GM12892 (cell line): ENCODE measurements at regions not wholly inside any gene's neighbourhood (a gene's known extent, or its start where the extent isn't known, plus 50 kb on each side); places are given as distances from the start of the nearest gene placed in this dataset.
"Not testable (repeated sequence)": the region's sequence is repeated elsewhere in the genome, so short reads cannot be mapped to it uniquely, and the experiment has no call there.

ENCODE experiments used
- DNase-seq: peaks from one replicate; pipeline ENCODE4 v3.0.0; 2011; ENCODE audit not compliant: insufficient read length
- FAIRE-seq: peaks from 2 replicates; lab custom pipeline; 2011; peaks lifted over from hg19 to GRCh38; lab: Jason Lieb, UNC
- POLR2A ChIP-seq: IDR thresholded peaks from 2 replicates; pipeline ENCODE4 v1.6.1; 2011; ENCODE audit warnings: low read depth, low read length, control low read depth
- POLR2AphosphoS5 ChIP-seq: IDR thresholded peaks from 2 replicates; pipeline ENCODE4 v1.6.1; 2011; ENCODE audit warnings: low read depth, low read length, control low read depth
- TAF1 ChIP-seq: IDR thresholded peaks from 2 replicates; pipeline ENCODE4 v1.6.1; 2011; ENCODE audit warnings: low read depth, mild to moderate bottlenecking, control low read depth, low read length, borderline replicate concordance

GRCh38 chr2:87397276-87398065 lies 350.4 kb upstream of the PLGLB2 start:
- not testable (repeated sequence) for FAIRE-seq, DNase-seq

GRCh38 chr2:87398567-87399305 lies 349.2 kb upstream of the PLGLB2 start:
- DNase-seq, FAIRE-seq: not testable (repeated sequence)

DNA sequence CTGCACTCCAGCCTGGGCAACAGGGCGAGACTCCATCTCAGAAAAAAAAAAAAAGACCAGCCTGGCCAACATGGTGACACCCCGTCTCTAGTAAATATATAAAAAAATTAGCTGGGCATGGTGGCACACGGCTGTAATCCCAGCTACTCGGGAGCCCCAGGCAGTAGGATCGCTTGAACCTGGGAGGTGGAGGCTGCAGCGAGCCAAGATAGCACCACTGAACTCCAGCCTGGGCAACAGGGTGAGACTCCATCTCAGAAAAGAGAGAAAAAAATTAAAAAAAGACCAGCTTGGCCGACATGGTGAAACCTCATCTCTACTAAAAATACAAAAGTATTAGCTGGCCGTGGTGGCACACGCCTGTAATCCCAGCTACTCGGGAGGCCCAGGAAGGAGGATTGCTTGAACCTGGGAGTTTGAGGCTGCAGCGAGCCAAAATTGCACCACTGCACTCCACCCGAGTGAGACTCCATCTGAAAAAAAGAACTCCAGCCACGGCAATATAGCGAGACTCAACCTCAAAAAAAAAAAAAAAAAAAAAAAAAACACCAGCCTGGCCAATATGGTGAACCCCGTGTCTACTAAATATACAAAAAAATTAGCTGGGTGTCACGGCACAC lies 346.1 kb upstream of the PLGLB2 start:
- TF ChIP-seq POLR2AphosphoS5 = no peak
- TF ChIP-seq TAF1 = no peak
- no peak for TF ChIP-seq POLR2A
- DNase-seq (no peak), FAIRE-seq (no peak)

- DNase-seq (no peak), FAIRE-seq (no peak)
- TF ChIP-seq TAF1 (no peak), POLR2AphosphoS5 (no peak), POLR2A (no peak)
These were observed 344.1 kb upstream of the PLGLB2 start for GRCh38 chr2:87403893-87404175.

- FAIRE-seq, DNase-seq: not testable (repeated sequence)
These were observed 343.3 kb upstream of the PLGLB2 start for GRCh38 chr2:87404411-87405255.

DNA sequence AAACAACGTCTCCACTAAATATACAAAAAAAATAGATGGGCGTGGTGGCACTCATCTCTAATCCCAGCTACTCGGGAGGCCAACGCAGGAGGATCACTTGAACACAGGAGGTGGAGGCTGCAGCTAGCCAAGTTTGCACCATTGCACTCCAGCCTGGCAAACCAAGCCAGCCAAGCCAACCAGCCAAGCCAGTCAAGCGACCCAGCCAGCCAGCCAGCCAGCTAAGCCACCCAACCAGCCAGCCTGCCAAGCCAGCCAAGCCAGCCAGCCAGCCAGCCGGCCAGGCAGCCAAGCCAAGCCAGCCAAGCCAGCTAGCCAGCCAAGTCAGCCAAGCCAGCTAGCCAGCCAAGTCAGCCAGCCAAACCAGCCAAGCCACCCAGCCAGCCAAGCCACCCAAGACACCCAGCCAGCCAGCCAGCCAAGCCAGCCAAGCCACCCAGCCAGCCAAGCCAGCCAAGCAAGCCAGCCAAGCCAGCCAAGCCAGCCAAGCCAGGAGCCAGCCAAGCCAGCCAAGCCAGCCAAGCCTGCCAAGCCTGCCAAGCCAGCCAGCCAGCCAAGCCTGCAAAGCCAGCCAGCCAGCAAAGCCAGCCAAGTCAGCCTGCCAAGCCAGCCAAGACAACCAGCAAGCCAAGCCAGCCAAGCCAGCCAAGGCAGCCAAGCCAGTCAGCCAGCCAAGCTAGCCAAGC lies 342.2 kb upstream of the PLGLB2 start:
- FAIRE-seq, DNase-seq: not testable (repeated sequence)

DNA sequence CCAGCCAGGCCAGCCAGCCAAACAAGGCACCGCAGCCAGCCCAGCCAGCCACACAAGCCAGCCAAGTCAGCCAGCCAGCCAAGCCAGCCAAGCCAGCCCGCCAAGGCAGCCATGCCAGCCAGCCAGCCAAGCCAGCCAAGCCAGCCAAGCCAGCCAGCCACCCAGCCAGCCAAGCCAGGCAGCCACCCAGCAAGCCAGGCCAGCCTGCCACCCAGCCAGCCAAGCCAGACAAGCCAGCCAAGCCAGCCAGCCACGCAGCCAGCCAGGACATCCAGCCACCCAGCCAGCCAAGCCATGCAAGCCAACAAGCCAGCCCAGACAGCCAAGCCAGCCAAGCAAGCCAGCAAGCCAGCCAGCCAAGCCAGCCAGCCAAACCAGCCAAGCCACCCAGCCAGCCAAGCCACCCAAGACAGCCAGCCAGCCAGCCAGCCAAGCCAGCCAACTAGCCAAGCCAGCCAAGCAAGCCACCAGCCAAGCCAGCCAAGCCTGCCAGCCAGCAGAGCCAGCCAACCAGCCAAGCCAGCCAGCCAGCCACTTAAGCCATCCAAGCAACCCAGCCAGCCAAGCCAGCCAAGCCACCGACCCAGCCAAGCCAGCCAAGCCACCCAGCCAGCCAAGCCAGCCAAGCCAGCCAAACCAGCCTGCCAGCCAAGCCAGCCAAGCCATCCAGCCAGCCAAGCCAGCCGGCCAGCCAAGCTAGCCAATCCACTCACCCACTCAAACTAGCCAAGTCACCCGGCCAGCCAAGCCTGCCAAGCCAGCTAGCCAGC lies 341.3 kb upstream of the PLGLB2 start:
- FAIRE-seq, DNase-seq: not testable (repeated sequence)

- FAIRE-seq, DNase-seq: not testable (repeated sequence)
These were observed 338.3 kb upstream of the PLGLB2 start for GRCh38 chr2:87409601-87410000.

DNA sequence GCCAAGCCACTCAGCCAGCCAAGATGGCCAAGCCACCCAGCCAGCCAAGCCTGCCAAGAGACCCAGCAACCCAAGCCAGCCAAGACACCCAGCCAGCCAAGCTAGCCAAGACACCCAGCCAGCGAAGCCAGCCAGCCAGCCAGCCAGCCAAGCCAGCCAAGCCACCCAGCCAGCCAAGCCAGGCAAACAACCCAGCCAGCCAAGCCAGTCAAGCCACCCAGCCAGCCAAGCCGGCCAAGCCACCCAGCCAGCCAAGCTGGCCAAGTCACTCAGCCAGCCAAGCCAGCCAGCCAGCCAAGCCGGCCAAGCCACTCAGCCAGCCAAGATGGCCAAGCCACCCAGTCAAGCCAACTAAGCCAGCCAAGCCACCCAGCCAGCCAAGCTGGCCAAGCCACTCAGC lies 337.5 kb upstream of the PLGLB2 start:
- not testable (repeated sequence) for DNase-seq, FAIRE-seq

- FAIRE-seq = not testable (repeated sequence)
These were observed 335.7 kb upstream of the PLGLB2 start for GRCh38 chr2:87412036-87412820.

DNA sequence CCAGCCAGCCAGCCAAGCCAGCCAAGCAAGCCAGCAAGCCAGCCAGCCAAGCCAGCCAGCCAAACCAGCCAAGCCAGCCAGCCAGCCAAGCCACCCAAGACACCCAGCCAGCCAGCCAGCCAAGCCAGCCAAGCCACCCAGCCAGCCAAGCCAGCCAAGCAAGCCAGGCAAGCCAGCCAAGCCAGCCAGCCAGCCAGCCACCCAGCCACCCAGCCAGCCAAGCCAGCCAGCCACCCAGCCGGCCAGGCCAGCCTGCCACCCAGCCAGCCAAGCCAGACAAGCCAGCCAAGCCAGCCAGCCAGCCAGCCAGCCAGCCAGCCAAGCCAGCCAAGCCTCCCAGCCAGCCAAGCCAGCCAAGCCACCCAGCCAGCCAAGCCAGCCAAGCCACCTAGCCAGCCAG lies 333.6 kb upstream of the PLGLB2 start:
- DNase-seq, FAIRE-seq: not testable (repeated sequence)

More at GRCh38 chr2:87412036-87412820, 335.7 kb upstream of the PLGLB2 start:
- not testable (repeated sequence) for DNase-seq

- DNase-seq, FAIRE-seq: not testable (repeated sequence)
These were observed 332.9 kb upstream of the PLGLB2 start for GRCh38 chr2:87414795-87415570.

DNA sequence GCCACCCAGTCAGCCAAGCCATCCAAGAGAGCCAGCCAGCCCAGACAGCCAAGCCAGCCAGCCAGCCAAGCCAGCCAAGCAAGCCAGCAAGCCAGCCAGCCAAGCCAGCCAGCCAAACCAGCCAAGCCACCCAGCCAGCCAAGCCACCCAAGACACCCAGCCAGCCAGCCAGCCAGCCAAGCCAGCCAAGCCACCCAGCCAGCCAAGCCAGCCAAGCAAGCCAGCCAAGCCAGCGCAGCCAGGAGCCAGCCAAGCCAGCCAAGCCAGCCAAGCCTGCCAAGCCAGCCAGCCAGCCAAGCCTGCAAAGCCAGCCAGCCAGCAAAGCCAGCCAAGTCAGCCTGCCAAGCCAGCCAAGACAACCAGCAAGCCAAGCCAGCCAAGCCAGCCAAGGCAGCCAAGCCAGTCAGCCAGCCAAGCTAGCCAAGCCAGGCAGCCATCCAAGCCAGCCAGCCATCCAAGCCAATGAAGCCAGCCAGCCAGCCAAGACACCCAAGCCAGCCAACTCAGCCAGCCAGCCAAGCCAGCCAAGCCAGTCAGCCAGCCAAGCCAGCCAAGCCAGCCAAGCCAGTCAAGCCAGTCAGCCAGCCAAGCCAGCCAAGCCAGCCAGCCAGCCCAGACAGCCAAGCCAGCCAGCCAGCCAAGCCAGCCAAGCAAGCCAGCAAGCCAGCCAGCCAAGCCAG lies 332.2 kb upstream of the PLGLB2 start:
- not testable (repeated sequence) for FAIRE-seq, DNase-seq

DNA sequence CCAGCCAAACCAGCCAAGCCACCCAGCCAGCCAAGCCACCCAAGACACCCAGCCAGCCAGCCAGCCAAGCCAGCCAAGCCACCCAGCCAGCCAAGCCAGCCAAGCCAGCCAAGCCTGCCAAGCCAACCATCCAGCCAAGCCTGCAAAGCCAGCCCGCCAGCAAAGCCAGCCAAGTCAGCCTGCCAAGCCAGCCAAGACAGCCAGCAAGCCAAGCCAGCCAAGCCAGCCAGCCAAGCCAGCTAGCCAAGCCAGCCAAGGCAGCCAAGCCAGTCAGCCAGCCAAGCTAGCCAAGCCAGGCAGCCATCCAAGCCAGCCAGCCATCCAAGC lies 331.7 kb upstream of the PLGLB2 start:
- FAIRE-seq, DNase-seq: not testable (repeated sequence)

GRCh38 chr2:87417147-87417546 lies 330.7 kb upstream of the PLGLB2 start:
- DNase-seq = not testable (repeated sequence)
- FAIRE-seq = peak; percentile 67
